Retinal pigment epithelial cell (primary cell): ENCODE measurements at regions not wholly inside any gene's neighbourhood (a gene's known extent, or its start where the extent isn't known, plus 50 kb on each side); places are given as distances from the start of the nearest gene placed in this dataset.

Experiments used
- DNase-seq: peaks from one replicate; pipeline ENCODE4 v3.0.0-alpha.2; 2010; ENCODE audit warnings: low read depth
- H3K4me3 ChIP-seq: 2 replicates; pipeline ENCODE4 v1.5.1; 2011; ENCODE audit warnings: mild to moderate bottlenecking, low read length, control low read depth, moderate library complexity
- TF ChIP-seq, protein P1 (sequence below): conservative IDR thresholded peaks from 2 replicates; pipeline ENCODE4 v1.5.1; 2011; ENCODE audit warnings: low read depth, low read length, control low read depth, inconsistent platforms

DNA sequence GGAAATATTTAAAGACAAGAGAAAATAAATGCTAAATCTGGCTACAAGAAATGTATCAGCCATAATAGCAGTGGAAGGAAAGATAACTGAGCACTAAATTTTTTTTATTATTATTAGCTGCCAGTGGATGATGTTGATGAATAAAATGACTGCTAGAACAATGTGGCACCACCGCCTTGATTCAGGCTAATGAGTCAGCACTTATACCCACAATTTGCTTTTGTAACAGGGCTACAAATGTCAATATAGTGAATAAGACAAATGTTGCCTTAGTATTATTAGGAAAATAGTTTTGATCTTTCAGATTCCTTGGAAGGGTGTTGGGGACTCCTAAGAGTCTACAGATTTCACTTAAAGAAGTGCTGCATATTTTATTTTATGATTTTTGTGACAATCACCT lies 555.2 kb upstream of the GRAMD2B start:
- no peak for DNase-seq
- H3K4me3 ChIP-seq = no peak overlapping the region
- TF ChIP-seq, protein P1, sequence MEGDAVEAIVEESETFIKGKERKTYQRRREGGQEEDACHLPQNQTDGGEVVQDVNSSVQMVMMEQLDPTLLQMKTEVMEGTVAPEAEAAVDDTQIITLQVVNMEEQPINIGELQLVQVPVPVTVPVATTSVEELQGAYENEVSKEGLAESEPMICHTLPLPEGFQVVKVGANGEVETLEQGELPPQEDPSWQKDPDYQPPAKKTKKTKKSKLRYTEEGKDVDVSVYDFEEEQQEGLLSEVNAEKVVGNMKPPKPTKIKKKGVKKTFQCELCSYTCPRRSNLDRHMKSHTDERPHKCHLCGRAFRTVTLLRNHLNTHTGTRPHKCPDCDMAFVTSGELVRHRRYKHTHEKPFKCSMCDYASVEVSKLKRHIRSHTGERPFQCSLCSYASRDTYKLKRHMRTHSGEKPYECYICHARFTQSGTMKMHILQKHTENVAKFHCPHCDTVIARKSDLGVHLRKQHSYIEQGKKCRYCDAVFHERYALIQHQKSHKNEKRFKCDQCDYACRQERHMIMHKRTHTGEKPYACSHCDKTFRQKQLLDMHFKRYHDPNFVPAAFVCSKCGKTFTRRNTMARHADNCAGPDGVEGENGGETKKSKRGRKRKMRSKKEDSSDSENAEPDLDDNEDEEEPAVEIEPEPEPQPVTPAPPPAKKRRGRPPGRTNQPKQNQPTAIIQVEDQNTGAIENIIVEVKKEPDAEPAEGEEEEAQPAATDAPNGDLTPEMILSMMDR = no peak

DNA sequence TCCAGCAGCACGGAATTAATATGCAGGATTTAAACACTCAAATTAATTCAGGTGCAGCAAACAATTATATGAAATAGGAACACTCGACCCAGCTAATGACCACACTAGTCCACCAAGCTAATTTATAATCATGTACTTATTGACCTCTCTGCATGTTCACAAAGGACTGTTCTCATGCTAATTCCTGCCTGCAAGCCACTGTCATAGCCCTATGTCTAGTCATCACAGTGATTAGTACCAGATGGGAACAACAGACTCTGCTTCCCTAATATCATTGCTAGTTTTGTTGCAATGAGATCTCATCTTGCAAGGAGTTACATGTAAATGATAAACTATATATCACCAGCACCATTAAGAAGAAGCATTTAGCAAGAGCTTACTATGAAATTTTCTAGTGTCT lies 553.0 kb upstream of the GRAMD2B start:
- no peak for DNase-seq
- TF ChIP-seq, protein P1 = no peak

DNA sequence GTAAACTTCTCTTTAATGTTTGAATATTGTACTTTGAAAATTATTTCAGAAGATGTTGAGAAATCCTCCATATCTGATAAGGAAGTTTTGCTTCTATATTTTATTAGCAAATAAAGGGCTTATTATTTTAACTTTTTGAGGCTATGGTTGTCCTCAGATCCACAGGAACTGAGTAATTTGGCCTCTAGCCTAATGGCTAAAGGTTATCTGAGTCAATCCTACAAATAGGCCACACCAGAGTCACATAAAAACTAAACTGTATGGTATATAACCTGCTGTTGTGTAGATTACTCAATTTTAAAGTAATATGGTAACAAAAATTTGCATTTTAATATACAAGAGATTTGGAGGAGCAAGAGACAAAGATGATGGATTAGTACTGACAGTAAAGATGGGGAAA lies 549.2 kb upstream of the GRAMD2B start:
- no peak overlapping the region for H3K4me3 ChIP-seq
- DNase-seq = no peak
- TF ChIP-seq, protein P1 = no peak

More for the DNA sequence above, 553.0 kb upstream of the GRAMD2B start:
- H3K4me3 ChIP-seq = no peak overlapping the region

DNA sequence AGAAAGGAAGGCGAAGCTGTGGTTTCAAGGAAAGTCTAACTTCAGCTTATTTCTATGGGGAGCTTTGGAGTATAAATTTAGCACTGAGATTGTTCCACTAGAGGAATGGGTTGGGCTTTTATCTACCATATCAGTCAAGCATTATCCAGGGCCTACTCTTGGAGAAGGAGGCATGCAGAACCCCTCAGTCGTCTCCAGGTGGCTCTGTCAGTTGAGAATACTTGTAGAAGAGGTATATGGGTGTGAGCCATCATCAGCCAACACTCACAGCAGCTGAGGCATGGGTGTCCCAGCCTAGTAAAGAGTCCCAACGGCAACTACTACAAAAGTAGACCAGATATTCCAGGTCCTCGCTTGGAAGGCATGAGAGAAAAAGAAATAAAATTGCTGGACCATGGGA lies 548.5 kb upstream of the GRAMD2B start:
- no peak overlapping the region for H3K4me3 ChIP-seq
- TF ChIP-seq, protein P1 = peak; percentile 4
- DNase-seq = no peak

DNA sequence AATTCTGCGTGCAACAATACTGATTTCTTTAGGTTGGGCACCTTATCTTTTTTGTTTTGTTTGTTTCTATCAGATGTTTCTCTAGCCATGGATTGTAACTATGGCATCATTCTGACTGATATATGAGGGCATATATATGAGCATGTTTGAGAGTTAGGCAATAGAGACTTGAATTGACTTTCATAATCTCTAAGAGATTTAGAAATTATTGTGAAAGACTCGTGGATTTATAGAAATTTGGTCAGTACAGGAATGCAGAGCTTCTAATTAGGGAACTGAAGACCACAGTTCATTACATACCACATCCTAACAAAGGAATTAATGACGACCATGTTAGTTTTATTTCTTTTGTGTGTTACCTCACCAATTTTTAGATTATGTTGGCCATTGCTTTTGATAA lies 546.0 kb upstream of the GRAMD2B start:
- DNase-seq = no peak
- TF ChIP-seq, protein P1 = no peak
- no peak overlapping the region for H3K4me3 ChIP-seq

DNA sequence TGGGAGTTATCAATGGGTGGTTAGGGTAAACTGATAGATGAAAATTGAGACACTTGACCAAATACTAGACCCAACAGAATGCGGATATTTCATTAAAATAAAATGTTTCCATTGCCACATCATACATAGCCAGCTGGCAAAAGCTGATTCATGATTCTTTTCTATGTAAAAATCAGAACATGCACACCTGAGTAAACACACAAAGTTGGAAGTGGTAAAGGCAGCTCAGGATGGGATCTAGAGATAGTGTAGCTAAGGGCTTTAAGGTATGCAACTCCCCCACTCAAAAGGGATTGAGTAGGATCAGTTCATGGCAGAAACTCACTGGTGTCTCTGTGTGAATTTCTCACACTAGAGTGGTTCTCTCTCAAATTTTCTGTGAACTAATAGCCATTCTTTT lies 541.1 kb upstream of the GRAMD2B start:
- TF ChIP-seq, protein P1 = no peak
- no peak for DNase-seq
- no peak overlapping the region for H3K4me3 ChIP-seq

DNA sequence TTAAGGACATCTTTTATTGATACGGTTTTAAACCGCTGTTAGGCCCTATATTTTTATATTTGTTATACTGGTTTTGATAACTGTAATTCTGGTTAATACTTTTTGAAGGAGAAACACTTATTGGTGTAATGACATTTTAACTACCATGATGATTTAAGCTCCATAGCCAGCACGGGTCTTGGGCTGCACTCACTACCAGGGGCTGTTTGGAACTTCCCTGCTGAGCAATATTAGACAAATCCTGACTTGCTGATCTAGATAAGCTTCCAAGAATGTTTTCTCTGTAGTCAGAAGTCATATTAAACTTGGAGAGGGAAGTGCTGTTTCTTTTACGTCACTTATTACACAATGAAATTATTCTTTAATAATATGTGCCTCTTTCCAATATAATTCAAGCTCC lies 540.0 kb upstream of the GRAMD2B start:
- no peak for DNase-seq
- H3K4me3 ChIP-seq = no peak overlapping the region
- TF ChIP-seq, protein P1 = no peak
